ENCODE measurements at regions not wholly inside any gene's neighbourhood (a gene's known extent, or its start where the extent isn't known, plus 50 kb on each side); places are given as distances from the start of the nearest gene placed in this dataset.

- TF ChIP-seq BRCA1 (IDR thresholded peaks at IDR 0.05; ENCODE audit: low read depth, low read length) (no peak), RBBP5 (IDR thresholded peaks at IDR 0.05; ENCODE audit: borderline replicate concordance, low read depth, low read length) (no peak), CTCF (IDR thresholded peaks at IDR 0.05; ENCODE audit: control extremely low read depth in 1 of 3, insufficient read depth in 1 of 3, low read depth in 1 of 3, low read length in 3 of 3) (no peak), EP300 (IDR thresholded peaks at IDR 0.05; ENCODE audit: borderline replicate concordance in 1 of 2, low read depth in 2 of 2, low read length in 2 of 2) (no peak), CHD1 (IDR thresholded peaks at IDR 0.05; ENCODE audit: low read depth, low read length) (no peak), TAF1 (IDR thresholded peaks at IDR 0.05; ENCODE audit: low read depth, low read length) (no peak)
Observed at GRCh38 chr6:104253236-104253635, 606.5 kb downstream of the HACE1 start.

All from H1 (cell line).